ENCODE measurements at regions not wholly inside any gene's neighbourhood (a gene's known extent, or its start where the extent isn't known, plus 50 kb on each side); places are given as distances from the start of the nearest gene placed in this dataset.

GRCh38 chr9:79131824-79132377 is 439.9 kb upstream of the TLE4 start:
- ChIA-PET CTCF (interaction anchor here (0.6 to 0.8 kb wide), 2 partner anchors 301 to 529 kb away, joined by 3 read pairs; no protein-coding TSS in a partner anchor), POLR2A (interaction anchor here (0.5 to 0.6 kb wide), 2 partner anchors 439 to 440 kb away, joined by 6 to 10 read pairs; no protein-coding TSS in a partner anchor)
- TF ChIP-seq CTCF (IDR thresholded peaks at IDR 0.05; ENCODE audit: insufficient read depth, low read depth, low read length) = no peak
- Histone ChIP-seq H3K36me3 (ENCODE audit: control insufficient read depth, insufficient read depth, low read length) (no peaks in the 10 kb centered on the region), H3K4me3 (ENCODE audit: low read depth, low read length) (no peak overlapping the region), H3K27me3 (ENCODE audit: control insufficient read depth, insufficient read depth, low read length) (no peaks in the 10 kb centered on the region)
- DNase-seq (ENCODE audit: low read depth) = no peak

DNA sequence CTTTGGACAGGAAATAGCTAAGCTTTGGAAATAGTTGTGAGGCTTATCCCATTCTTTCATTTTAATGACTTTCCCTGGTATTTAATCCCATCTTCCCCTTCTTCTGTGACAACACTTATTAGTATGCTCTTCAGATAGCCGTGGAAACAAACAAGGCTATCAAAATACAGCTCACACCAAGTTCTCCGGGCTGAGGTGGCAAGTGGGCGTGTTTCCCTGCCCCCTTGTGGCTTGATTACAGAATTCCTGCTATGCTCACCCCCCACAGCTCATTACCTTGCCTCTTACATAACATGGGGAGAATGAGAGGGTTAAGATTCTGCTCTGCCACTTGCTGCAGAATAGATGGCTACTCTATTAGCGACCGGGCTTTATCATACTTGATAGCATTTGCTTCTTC is 437.1 kb upstream of the TLE4 start:
- Histone ChIP-seq H3K27me3 (ENCODE audit: control insufficient read depth, insufficient read depth, low read length) (no peaks in the 10 kb centered on the region), H3K36me3 (ENCODE audit: control insufficient read depth, insufficient read depth, low read length) (no peaks in the 10 kb centered on the region), H3K4me3 (ENCODE audit: low read depth, low read length) (no peak overlapping the region)
- CTCF ChIA-PET = interaction anchor here (1.0 kb wide), 1 partner anchor 298 kb away, joined by 3 read pairs; no protein-coding TSS in a partner anchor
- no peak for DNase-seq (ENCODE audit: low read depth)
- POLR2A ChIA-PET = interaction anchor here (0.6 to 1.6 kb wide), 2 partner anchors 159 to 437 kb away, joined by 3 to 7 read pairs; partner anchors contain the start of gene TLE4
- TF ChIP-seq CTCF (IDR thresholded peaks at IDR 0.05; ENCODE audit: insufficient read depth, low read depth, low read length) = peak; percentile 32; the same call in 1 of the 2 replicates

- Histone ChIP-seq H3K27me3 (ENCODE audit: control insufficient read depth, insufficient read depth, low read length) (no peaks in the 10 kb centered on the region), H3K36me3 (ENCODE audit: control insufficient read depth, insufficient read depth, low read length) (no peaks in the 10 kb centered on the region), H3K4me3 (ENCODE audit: low read depth, low read length) (no peak overlapping the region)
- TF ChIP-seq CTCF (IDR thresholded peaks at IDR 0.05; ENCODE audit: insufficient read depth, low read depth, low read length) = no peak
- DNase-seq (ENCODE audit: low read depth) = no peak
- POLR2A ChIA-PET = interaction anchor here (1.6 kb wide), 1 partner anchor 436 kb away, joined by 7 read pairs; the partner anchor contains the start of gene TLE4
- CTCF ChIA-PET = no interaction called here
Measured at GRCh38 chr9:79135681-79136415, 435.9 kb upstream of the TLE4 start.

GRCh38 chr9:79140751-79141150 is 431.0 kb upstream of the TLE4 start:
- no peaks in the 10 kb centered on the region for H3K36me3 ChIP-seq (ENCODE audit: control insufficient read depth, insufficient read depth, low read length)
- DNase-seq (ENCODE audit: low read depth) = no peak
- H3K27me3 ChIP-seq (ENCODE audit: control insufficient read depth, insufficient read depth, low read length) = no peaks in the 10 kb centered on the region
- TF ChIP-seq CTCF (IDR thresholded peaks at IDR 0.05; ENCODE audit: insufficient read depth, low read depth, low read length) = no peak
- CTCF ChIA-PET = interaction anchor here (1.4 kb wide), 1 partner anchor 12 kb away, joined by 3 read pairs; no protein-coding TSS in a partner anchor
- no peak overlapping the region for H3K4me3 ChIP-seq (ENCODE audit: low read depth, low read length)
- POLR2A ChIA-PET = no interaction called here

- Histone ChIP-seq H3K27me3 (ENCODE audit: control insufficient read depth, insufficient read depth, low read length) (no peaks in the 10 kb centered on the region), H3K36me3 (ENCODE audit: control insufficient read depth, insufficient read depth, low read length) (no peaks in the 10 kb centered on the region), H3K4me3 (ENCODE audit: low read depth, low read length) (no peak overlapping the region)
- no peak for TF ChIP-seq CTCF (IDR thresholded peaks at IDR 0.05; ENCODE audit: insufficient read depth, low read depth, low read length)
- DNase-seq (ENCODE audit: low read depth) = no peak
- CTCF ChIA-PET = interaction anchor here (1.0 kb wide), 1 partner anchor 14 kb away, joined by 3 read pairs; no protein-coding TSS in a partner anchor
- POLR2A ChIA-PET = no interaction called here
Measured at GRCh38 chr9:79143211-79143610, 428.6 kb upstream of the TLE4 start.

All from BJ (cell line).